ENCODE measurements at regions not wholly inside any gene's neighbourhood (a gene's known extent, or its start where the extent isn't known, plus 50 kb on each side); places are given as distances from the start of the nearest gene placed in this dataset.

DNA sequence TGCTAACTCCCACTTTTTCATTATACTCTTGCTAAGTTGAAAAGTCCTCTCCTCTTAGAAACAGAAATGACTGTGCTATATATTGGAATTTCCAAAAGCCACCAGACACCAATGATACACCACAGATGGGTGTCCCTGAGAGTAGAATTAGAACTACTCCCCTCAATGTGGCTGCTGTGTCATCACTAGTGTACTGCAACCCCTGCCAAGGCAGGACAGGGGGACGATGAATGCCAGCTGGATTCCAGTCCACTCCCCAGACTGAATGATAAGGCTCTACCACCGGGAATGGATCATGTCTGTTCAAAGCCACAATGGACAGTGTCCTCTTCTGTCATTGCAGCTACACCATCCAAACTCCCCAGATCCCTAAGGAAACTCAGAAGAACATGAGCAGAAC lies 69.7 kb upstream of the EDNRB start (continued):
- no peak for TF ChIP-seq CREB1 (CRISPR knock-in tag; IDR thresholded peaks at IDR 0.05; ENCODE audit: low read depth)
- TF ChIP-seq, protein P1, sequence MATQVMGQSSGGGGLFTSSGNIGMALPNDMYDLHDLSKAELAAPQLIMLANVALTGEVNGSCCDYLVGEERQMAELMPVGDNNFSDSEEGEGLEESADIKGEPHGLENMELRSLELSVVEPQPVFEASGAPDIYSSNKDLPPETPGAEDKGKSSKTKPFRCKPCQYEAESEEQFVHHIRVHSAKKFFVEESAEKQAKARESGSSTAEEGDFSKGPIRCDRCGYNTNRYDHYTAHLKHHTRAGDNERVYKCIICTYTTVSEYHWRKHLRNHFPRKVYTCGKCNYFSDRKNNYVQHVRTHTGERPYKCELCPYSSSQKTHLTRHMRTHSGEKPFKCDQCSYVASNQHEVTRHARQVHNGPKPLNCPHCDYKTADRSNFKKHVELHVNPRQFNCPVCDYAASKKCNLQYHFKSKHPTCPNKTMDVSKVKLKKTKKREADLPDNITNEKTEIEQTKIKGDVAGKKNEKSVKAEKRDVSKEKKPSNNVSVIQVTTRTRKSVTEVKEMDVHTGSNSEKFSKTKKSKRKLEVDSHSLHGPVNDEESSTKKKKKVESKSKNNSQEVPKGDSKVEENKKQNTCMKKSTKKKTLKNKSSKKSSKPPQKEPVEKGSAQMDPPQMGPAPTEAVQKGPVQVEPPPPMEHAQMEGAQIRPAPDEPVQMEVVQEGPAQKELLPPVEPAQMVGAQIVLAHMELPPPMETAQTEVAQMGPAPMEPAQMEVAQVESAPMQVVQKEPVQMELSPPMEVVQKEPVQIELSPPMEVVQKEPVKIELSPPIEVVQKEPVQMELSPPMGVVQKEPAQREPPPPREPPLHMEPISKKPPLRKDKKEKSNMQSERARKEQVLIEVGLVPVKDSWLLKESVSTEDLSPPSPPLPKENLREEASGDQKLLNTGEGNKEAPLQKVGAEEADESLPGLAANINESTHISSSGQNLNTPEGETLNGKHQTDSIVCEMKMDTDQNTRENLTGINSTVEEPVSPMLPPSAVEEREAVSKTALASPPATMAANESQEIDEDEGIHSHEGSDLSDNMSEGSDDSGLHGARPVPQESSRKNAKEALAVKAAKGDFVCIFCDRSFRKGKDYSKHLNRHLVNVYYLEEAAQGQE (IDR thresholded peaks at IDR 0.05; ENCODE audit: unreplicated experiment), result no peak

DNA sequence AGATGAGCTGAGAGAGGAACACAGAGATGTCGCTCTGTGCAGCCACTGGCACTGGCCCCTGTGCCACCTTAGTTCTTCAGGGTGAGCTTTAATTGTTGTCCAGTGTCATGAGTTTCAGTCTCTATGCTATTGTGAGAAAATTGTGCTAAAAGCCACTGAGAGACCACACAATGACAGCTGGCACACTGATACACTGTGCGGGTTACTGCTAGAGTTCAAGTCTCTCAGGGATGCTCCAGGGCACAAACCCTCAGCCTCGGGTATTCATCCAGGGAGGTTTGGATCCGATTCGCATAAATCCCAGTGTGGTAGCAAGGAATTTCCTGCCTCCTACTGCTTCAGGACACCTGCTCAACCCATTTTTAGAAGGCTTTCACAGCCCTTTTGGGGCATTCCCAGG lies 68.1 kb upstream of the EDNRB start:
- ATAC-seq (no peak), DNase-seq (ENCODE audit: low spot score) (peak; percentile 8)
- Mint-ChIP-seq H3K4me3 (no peak overlapping the region), H3K9me3 (no peaks in the 10 kb centered on the region), H3K27me3 (ENCODE audit: insufficient read depth, low read depth, poor library complexity) (no peaks in the 10 kb centered on the region), H3K4me1 (peaks cover 20% of the 10 kb centered on the region; the same call in 2 of the 3 replicates), H3K36me3 (ENCODE audit: low read depth) (no peaks in the 10 kb centered on the region), H3K27ac (no peak overlapping the region)
- no peaks in the 10 kb centered on the region for H3K27me3 ChIP-seq (ENCODE audit: insufficient read depth)
- TF ChIP-seq, protein P1 (IDR thresholded peaks at IDR 0.05; ENCODE audit: unreplicated experiment), result no peak
- TF ChIP-seq JUNB (IDR thresholded peaks at IDR 0.05; ENCODE audit: unreplicated experiment) (no peak), CREB1 (CRISPR knock-in tag; IDR thresholded peaks at IDR 0.05; ENCODE audit: low read depth) (no peak)
- TF ChIP-seq, protein P2, sequence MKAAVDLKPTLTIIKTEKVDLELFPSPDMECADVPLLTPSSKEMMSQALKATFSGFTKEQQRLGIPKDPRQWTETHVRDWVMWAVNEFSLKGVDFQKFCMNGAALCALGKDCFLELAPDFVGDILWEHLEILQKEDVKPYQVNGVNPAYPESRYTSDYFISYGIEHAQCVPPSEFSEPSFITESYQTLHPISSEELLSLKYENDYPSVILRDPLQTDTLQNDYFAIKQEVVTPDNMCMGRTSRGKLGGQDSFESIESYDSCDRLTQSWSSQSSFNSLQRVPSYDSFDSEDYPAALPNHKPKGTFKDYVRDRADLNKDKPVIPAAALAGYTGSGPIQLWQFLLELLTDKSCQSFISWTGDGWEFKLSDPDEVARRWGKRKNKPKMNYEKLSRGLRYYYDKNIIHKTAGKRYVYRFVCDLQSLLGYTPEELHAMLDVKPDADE (IDR thresholded peaks at IDR 0.05), result no peak
- H3K4me1 ChIP-seq (ENCODE audit: insufficient read depth), result peaks cover 5% of the 10 kb centered on the region; the same call in 1 of the 2 replicates
- no peaks in the 10 kb centered on the region for H3K9me2 ChIP-seq (ENCODE audit: insufficient read depth)
- H3K79me2 ChIP-seq (replicated peaks; ENCODE audit: insufficient read depth), result no peaks in the 10 kb centered on the region
- no peaks in the 10 kb centered on the region for H4K20me1 ChIP-seq (replicated peaks; ENCODE audit: insufficient read depth)
- no peak overlapping the region for H3K27ac ChIP-seq (ENCODE audit: low read depth)
- no peaks in the 10 kb centered on the region for H3K36me3 ChIP-seq (ENCODE audit: insufficient read depth)
- no peaks in the 10 kb centered on the region for H3F3A ChIP-seq (replicated peaks; ENCODE audit: low read depth)
- H3K4me2 ChIP-seq, result no peak overlapping the region
- no peak overlapping the region for H3K4me3 ChIP-seq
- H2AFZ ChIP-seq, result peak overlapping the region; percentile 60; the same call in 1 of the 2 replicates

Measured in GM23338 (cell line).